Hippocampal formation (tissue), 2 donors: ENCODE measurements at regions not wholly inside any gene's neighbourhood (a gene's known extent, or its start where the extent isn't known, plus 50 kb on each side); places are given as distances from the start of the nearest gene placed in this dataset.
"Not testable (repeated sequence)": the region's sequence is repeated elsewhere in the genome, so short reads cannot be mapped to it uniquely, and the experiment has no call there.

ENCODE experiments used
- DNase-seq, 2 donors: peaks; one replicate each; lab custom pipeline; 2025; lab: John Stamatoyannopoulos, UW

- DNase-seq, result no peak
These were observed 262.2 kb upstream of the IL12A start for GRCh38 chr3:159726231-159726964.

DNA sequence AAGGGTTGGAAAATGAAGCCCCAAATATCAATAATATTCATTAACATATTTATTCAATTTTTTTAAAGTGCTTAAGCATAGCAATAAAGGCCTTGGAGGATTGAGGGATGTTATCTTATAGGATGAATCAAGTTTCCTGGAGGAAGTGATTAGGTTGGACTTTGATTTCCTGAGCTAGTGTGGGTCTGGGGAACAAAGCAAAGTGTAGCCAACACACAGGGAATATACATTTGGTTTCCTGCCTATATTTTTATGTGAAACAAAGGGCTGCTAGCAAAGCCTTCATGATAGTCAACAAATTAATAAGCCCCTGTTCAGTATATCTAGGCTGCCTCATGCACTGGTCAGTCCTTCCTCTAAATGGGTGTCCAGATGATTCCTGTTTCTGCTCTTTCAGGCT, 261.1 kb upstream of the IL12A start:
- DNase-seq, result no peak

DNA sequence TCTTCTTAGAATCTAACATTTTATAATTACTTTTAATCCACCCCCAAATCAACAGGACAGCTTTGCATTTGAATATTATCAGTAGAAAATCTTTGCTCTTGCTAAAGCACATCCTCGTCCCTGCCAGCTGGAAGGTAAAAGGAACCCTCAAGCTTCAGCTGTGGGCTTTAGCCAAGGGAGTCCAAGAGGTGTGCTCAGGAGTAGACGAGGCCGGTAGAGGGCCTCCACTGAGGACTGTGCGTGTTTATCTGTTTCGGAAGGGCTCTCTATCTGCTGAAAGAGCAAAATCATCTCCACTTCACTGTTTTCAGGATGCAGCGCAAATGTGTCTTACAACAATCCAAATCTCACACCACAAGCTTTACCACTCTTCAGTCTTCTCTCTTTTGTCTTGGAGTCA, 257.4 kb upstream of the IL12A start:
- no peak for DNase-seq

DNA sequence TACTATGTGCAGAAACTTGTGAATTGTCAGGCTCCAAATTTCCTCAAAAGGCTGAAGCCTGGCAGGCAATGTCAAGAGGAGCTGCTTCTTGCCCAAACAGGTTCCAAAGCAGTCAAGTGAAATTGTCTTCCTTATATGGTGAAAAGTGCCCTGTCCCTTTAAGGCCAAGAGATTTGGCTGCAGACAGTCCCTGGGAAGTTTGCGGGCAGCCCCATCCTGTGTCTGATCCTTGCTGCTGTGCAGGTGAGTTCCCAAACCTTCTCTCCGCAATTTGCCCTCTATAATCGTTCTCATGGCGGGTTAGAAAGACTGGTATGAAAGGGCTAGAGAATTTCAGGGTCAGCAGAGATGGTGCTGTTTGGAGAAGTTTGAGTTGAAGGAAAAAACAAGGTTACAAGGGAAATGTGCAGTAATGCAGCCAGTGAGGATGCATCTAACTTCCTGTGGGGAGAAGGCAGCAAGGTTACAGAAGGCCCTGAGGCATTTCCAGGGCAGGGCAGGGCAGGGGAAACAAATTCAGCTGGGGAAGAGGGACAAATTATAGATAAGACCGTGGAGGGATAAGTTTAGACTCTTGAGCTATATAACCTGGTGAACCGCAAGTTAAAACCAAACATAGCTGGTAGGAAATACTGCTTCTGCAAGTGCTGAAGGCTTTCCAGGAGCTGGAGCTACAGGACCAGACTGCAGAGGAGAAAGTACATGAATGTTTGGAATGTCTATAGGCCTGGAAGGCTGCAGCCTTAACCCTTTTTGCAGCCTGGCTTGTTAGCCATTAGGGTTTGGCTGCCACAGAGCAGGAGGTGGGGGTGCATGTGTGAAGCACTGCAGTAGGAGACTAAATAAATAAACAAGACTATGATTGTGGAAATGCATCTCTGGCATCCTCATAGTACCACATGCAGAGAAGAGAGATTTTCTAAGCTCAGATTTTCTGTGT, 256.2 kb upstream of the IL12A start:
- no peak for DNase-seq

DNA sequence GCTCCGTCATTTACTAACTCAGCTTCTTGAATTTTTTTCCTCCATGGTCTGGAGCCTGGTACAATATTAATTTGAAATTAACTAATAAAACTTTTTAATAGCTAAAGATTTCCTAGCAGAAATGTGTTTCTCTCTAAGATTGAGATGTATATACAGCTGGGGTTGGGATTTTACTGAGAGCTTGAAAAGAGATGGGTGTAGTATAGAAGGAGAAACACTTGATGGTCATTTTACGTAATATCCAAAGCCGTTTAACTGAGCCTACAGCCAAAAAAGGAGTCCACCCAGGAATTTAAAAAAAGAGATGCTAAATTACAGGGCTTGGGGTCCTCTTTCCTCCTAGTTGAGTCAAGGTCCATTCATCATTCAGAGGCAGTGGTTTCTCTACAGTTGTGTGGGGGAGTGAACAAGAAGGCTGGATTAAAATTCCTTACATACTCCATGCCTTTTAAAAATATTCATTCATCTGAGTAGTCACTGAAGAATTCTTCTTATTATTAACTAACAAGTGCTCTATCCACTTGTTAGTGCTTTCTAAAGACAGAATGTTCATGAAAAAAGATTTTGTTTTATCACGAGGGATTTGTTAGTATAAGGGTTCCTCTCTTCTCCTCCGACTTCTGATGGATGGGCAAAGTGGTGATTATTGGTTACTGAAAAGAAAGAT, 255.3 kb upstream of the IL12A start:
- no peak for DNase-seq

- no peak for DNase-seq
These were observed 254.0 kb upstream of the IL12A start for GRCh38 chr3:159734681-159735080.

DNA sequence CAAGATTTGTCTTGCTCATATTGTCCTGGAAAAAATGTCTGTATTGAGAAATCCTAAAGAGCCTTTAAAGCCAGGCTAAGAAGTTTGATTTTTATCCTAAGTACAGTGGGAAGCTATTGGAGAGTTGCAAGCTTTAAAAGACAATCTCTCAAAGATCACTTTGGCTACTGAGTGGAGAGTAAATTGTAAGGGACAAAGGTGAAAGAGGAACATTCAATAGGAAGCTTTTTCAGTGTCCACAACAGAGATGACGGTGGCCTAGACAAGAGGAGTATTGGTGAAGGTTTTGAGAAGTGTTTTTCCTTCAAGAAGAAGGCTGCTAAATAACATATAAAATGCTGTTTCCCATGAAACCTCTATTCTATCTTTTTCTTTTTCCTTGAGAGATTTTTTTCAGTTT, 249.5 kb upstream of the IL12A start:
- DNase-seq, result no peak

GRCh38 chr3:159739969-159740368, 248.7 kb upstream of the IL12A start:
- no peak for DNase-seq

GRCh38 chr3:159741281-159741680, 247.4 kb upstream of the IL12A start:
- no peak for DNase-seq

DNA sequence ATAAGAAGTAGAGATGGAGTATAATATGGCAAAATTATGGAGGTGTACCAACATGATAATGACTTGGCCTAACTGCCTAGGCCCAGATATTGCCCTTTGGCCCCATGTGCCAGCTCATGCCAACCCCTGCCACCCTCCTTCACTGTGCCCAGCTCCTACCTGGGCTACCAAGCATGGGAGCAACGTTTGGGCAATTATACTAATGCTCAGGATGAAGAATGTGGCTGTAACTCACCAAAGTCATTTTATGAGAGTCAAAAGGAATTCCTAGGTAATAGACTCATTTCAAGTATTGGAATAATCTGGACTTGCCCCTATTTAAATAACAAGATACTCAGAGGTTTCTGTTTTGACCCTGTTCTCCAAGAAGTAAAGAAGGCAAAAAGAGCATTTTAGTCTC, 240.2 kb upstream of the IL12A start:
- no peak for DNase-seq

- DNase-seq, result no peak
These were observed 239.2 kb upstream of the IL12A start for GRCh38 chr3:159749406-159749805.

- no peak for DNase-seq
These were observed 237.5 kb upstream of the IL12A start for GRCh38 chr3:159751146-159751545.

GRCh38 chr3:159751752-159752151, 236.9 kb upstream of the IL12A start:
- no peak for DNase-seq

- not testable (repeated sequence) for DNase-seq
These were observed 232.1 kb upstream of the IL12A start for GRCh38 chr3:159756279-159757207.

DNA sequence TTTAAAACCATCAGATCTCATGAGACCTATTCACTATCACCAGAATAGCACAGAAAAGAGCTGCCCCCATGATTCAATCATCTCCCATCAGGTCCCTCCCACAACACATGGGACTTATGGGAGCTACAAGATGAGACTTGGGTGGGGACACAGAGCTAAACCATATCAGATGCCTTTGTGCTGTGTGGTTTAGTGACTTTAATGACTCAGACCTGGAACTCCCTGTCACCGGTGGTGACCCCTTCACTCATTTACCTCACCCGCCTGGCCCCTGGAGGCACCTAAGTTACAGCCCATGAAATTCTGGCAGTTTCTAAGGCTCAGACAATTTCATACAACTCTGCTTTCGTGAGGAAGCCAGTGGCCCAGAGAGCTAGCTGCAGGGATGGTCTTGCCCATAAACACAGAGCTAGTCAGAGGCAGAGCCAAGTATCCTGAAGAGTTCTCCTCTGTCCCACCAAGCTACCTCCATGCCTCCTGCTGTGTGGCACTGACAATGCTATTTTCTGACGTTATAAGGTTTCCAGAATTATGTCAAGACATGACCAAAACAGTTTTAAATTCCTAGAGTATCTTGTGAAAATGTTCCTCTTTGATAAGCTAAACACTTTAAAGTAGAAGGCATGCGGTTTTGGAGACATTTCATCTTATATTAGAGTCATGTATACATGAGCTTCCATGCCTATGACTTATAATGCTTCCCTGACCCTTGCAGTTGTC, 231.1 kb upstream of the IL12A start:
- no peak for DNase-seq

GRCh38 chr3:159760046-159760445, 228.6 kb upstream of the IL12A start:
- no peak for DNase-seq

DNA sequence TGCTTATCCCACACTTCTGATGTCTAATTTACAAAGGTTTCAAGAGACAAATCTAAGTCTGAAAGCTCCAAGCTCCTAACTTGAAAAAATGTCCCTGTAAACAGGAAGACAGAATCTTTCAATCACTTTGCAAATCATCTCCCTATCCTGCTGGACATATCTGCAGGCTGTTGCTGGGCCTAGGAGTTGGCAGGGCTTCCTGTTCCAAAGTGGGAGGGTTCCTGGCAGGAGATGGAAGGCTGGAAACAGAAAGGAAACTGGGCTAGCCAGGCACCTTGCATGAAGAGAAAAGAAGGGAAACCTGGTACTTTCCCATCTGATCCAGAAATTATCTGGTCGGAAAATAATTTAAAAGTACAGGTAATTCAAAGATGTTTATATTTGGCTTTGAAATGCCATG, 227.3 kb upstream of the IL12A start:
- DNase-seq, result no peak

DNA sequence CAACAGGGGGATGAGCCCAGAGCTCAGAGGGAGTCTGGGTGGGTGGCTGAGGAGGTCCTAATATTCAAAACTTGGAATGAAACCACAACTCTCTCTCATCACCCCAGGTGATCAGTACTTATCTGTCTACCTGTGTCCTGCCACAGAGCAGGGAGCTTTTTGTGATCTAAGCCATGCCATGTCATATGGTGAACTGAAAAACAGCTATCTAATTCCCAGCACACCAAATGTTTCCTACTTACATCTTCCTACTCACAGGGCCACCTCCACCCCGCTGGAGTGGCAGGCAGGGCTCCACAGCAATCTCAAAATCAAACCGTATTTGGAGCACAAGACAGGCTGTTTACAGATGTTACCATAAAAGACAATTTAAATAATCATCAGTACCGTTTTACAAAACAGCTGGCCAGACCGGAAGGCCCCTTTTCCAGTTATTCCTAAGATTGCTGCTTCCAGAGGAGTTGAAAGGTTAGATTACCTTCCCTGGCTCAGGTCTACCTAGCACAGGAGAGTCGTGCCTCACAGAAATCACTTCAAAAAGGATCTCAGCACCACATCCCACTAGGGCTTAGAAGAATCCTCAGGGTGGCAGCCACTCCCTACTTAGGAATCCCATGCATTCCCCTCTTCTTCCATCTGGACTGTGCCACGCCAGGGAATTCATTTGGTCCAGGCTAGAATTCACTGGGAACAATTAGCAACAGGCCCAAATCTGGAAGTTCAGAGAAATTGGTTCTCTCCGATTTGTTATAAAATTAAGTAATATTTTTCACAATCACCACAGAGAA, 226.6 kb upstream of the IL12A start:
- DNase-seq, result no peak

DNA sequence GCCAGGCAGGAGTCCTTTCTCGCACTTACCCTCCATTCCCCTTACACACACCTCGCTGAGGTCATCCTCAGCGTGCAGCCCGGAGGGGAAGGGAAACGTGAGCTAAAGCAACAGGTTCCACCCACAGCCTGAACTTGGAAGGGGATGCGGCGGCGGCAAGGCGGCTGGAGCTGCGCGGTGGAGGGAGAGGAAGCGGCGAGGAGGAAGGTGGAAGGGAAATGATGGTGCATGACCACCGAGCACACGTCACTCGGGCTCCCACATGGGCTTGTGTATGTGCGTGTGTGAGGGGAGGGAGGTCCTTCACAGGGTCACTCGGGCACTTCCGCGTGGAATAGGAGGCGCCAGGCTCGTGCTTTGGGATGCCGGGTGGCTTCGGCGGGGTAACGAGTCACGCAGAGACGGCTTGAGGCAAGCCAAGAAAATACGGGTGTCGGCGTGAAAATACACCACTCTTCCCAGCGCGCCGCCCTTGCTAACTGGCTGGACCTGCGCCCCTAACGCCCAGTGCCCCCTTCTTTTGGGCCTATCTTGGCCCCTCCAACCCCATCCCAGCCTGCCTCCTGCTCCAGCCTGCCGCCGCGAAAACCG, 225.5 kb upstream of the IL12A start:
- no peak for DNase-seq
